HepG2 (cell line): ENCODE measurements at regions not wholly inside any gene's neighbourhood (a gene's known extent, or its start where the extent isn't known, plus 50 kb on each side); places are given as distances from the start of the nearest gene placed in this dataset.

Experiments used
- FOXJ3 ChIP-seq: sonication (generic); formaldehyde crosslinking; IDR thresholded peaks from 2 replicates; pipeline ENCODE4 v1.4.0; 2020; ENCODE audit warnings: missing genetic modification reagents, mild to moderate bottlenecking, borderline replicate concordance
- GABPB1 ChIP-seq: IDR thresholded peaks from 2 replicates; pipeline ENCODE4 v1.6.1; 2016; ENCODE audit warnings: mild to moderate bottlenecking, missing genetic modification reagents, moderate library complexity, missing compliant biosample characterization
- HBP1 ChIP-seq: IDR thresholded peaks from 2 replicates; pipeline ENCODE4 v1.6.1; 2016; ENCODE audit warnings: low read depth, control low read depth
- MAF1 ChIP-seq: sonication (generic); formaldehyde crosslinking; IDR thresholded peaks from 2 replicates; pipeline ENCODE4 v1.5.0; 2020; ENCODE audit warnings: missing genetic modification reagents, borderline replicate concordance
- PTBP1 ChIP-seq: fragments of 200-400 bp; formaldehyde crosslinking; IDR thresholded peaks from 2 replicates; pipeline ENCODE4 v1.6.1; 2018; ENCODE audit warnings: low read length, low read depth; ENCODE audit not compliant: poor library complexity, severe bottlenecking
- RFX3 ChIP-seq: IDR thresholded peaks from 2 replicates; pipeline ENCODE4 v1.6.1; 2016; ENCODE audit warnings: missing biosample characterization, missing genetic modification reagents
- SATB2 ChIP-seq: sonication (generic); formaldehyde crosslinking; IDR thresholded peaks from 2 replicates; pipeline ENCODE4 v1.5.0; 2020; ENCODE audit warnings: missing genetic modification reagents
- SKI ChIP-seq: fragments of 450-650 bp; IDR thresholded peaks from one replicate; pipeline ENCODE4 v1.6.1; 2018; ENCODE audit warnings: mild to moderate bottlenecking; ENCODE audit not compliant: partially characterized antibody
- SP140L ChIP-seq: sonication (generic); formaldehyde crosslinking; IDR thresholded peaks from 2 replicates; pipeline ENCODE4 v1.4.0; 2020; ENCODE audit warnings: missing genetic modification reagents, borderline replicate concordance
- SRSF1 ChIP-seq: fragments of 200-400 bp; formaldehyde crosslinking; optimal IDR thresholded peaks from 2 replicates; pipeline ENCODE3; 2017; ENCODE audit warnings: mild to moderate bottlenecking, low read depth, low read length, moderate library complexity
- SRSF9 ChIP-seq: fragments of 200-400 bp; formaldehyde crosslinking; IDR thresholded peaks from 2 replicates; pipeline ENCODE4 v1.6.1; 2018; ENCODE audit warnings: borderline replicate concordance, mild to moderate bottlenecking, low read depth, low read length; ENCODE audit not compliant: insufficient read depth, poor library complexity, severe bottlenecking
- TRIM22 ChIP-seq: fragments of 450-650 bp; IDR thresholded peaks from 2 replicates; pipeline ENCODE4 v1.6.1; 2017
- ZFP91 ChIP-seq: sonication (generic); formaldehyde crosslinking; IDR thresholded peaks from 2 replicates; pipeline ENCODE4 v1.9.0; 2022; ENCODE audit warnings: missing genetic modification reagents, mild to moderate bottlenecking, borderline replicate concordance
- ZNF224 ChIP-seq: sonication (generic); formaldehyde crosslinking; IDR thresholded peaks from 2 replicates; pipeline ENCODE4 v1.5.0; 2020; ENCODE audit warnings: mild to moderate bottlenecking, missing genetic modification reagents
- ZNF546 ChIP-seq: sonication (generic); formaldehyde crosslinking; conservative IDR thresholded peaks from 2 replicates; pipeline ENCODE4 v1.8.1; 2023; ENCODE audit warnings: mild to moderate bottlenecking, missing genetic modification reagents
- ZNF549 ChIP-seq: sonication (generic); formaldehyde crosslinking; IDR thresholded peaks from 2 replicates; pipeline ENCODE4 v1.5.0; 2020; ENCODE audit warnings: missing genetic modification reagents
- ZNF564 ChIP-seq: sonication (generic); formaldehyde crosslinking; IDR thresholded peaks from 2 replicates; pipeline ENCODE4 v1.8.1; 2023; ENCODE audit warnings: mild to moderate bottlenecking, missing genetic modification reagents
- ZNF629 ChIP-seq: sonication (generic); formaldehyde crosslinking; conservative IDR thresholded peaks from 2 replicates; pipeline ENCODE4 v1.5.0; 2020; ENCODE audit warnings: missing genetic modification reagents
- ZNF710 ChIP-seq: sonication (generic); formaldehyde crosslinking; IDR thresholded peaks from 2 replicates; pipeline ENCODE4 v1.5.0; 2020; ENCODE audit warnings: mild to moderate bottlenecking, missing genetic modification reagents, borderline replicate concordance
- ZNF766 ChIP-seq: sonication (generic); formaldehyde crosslinking; IDR thresholded peaks from 2 replicates; pipeline ENCODE4 v1.5.0; 2020; ENCODE audit warnings: missing genetic modification reagents, borderline replicate concordance
- ZNF83 ChIP-seq: sonication (generic); formaldehyde crosslinking; IDR thresholded peaks from 2 replicates; pipeline ENCODE4 v1.4.0; 2020; ENCODE audit warnings: missing genetic modification reagents, mild to moderate bottlenecking, borderline replicate concordance
- ZNF879 ChIP-seq: sonication (generic); formaldehyde crosslinking; IDR thresholded peaks from 2 replicates; pipeline ENCODE4 v1.8.1; 2023; ENCODE audit warnings: missing genetic modification reagents
- ZSCAN30 ChIP-seq: sonication (generic); formaldehyde crosslinking; IDR thresholded peaks from 2 replicates; pipeline ENCODE4 v1.5.0; 2020; ENCODE audit warnings: mild to moderate bottlenecking, missing genetic modification reagents
- TF ChIP-seq, protein P1 (sequence below): sonication (generic); formaldehyde crosslinking; IDR thresholded peaks from 2 replicates; pipeline ENCODE4 v1.4.0; 2020; ENCODE audit warnings: mild to moderate bottlenecking, missing genetic modification reagents

GRCh38 chr2:42931146-42931817 is 138.9 kb upstream of the HAAO start (continued):
- TF ChIP-seq, protein P1, sequence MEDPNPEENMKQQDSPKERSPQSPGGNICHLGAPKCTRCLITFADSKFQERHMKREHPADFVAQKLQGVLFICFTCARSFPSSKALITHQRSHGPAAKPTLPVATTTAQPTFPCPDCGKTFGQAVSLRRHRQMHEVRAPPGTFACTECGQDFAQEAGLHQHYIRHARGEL: no peak
- TF ChIP-seq SKI (no peak), ZNF83 (no peak), HBP1 (CRISPR knock-in tag) (no peak), SRSF9 (no peak), RFX3 (CRISPR knock-in tag) (no peak), FOXJ3 (CRISPR knock-in tag) (no peak), ZSCAN30 (CRISPR knock-in tag) (no peak), SRSF1 (no peak), ZNF546 (CRISPR knock-in tag) (no peak), PTBP1 (no peak), ZNF564 (CRISPR knock-in tag) (peak; percentile 25; the same call in 1 of the 2 replicates), ZNF224 (CRISPR knock-in tag) (no peak), GABPB1 (CRISPR knock-in tag) (0 out of 2 replicates have a peak, but pooled peaks have one; percentile 51), ZNF879 (CRISPR knock-in tag) (no peak), ZNF766 (CRISPR knock-in tag) (no peak), TRIM22 (no peak), ZNF710 (CRISPR knock-in tag) (peak; percentile 31; the same call in 1 of the 2 replicates), ZNF629 (CRISPR knock-in tag) (no peak), MAF1 (CRISPR knock-in tag) (no peak), SATB2 (CRISPR knock-in tag) (no peak), ZNF549 (CRISPR knock-in tag) (no peak), SP140L (CRISPR knock-in tag) (no peak), ZFP91 (CRISPR knock-in tag) (peak; percentile 97)
